A673 (cell line): ENCODE measurements at regions not wholly inside any gene's neighbourhood (a gene's known extent, or its start where the extent isn't known, plus 50 kb on each side); places are given as distances from the start of the nearest gene placed in this dataset.

Experiments
- BruUV-seq: library from RNA; stranded (reverse); fragments of 400-500 nt; replicated peaks from 2 replicates; lab custom pipeline; 2021; lab: Mats Ljungman, UMichigan
- CTCF ChIA-PET: fragments of 300-600 bp; sonication (Branson Sonifier 250); formaldehyde crosslinking; loops from one replicate; lab custom pipeline; 2022; ENCODE audit warnings: antibody characterized with exemption; lab: Charles Lee
- POLR2A ChIA-PET: fragments of 300-600 bp; sonication (Branson Sonifier 250); formaldehyde crosslinking; loops from one replicate; lab custom pipeline; 2022; ENCODE audit warnings: antibody characterized with exemption; ENCODE audit not compliant: low non-redundant PET; lab: Charles Lee
- DNase-seq: peaks from one replicate; pipeline ENCODE4 v3.0.0-alpha.2; 2015; ENCODE audit warnings: low spot score
- H3K27ac ChIP-seq: fragments of 200-600 bp; sonication (generic); 2 replicates; pipeline ENCODE4 v1.5.1; 2016; ENCODE audit warnings: mixed run types, low read depth, mild to moderate bottlenecking, mixed read lengths, antibody characterized with exemption, low read length; ENCODE audit not compliant: poor library complexity, severe bottlenecking
- H3K27me3 ChIP-seq: fragments of 200-600 bp; sonication (generic); replicated peaks from 2 replicates; pipeline ENCODE4 v1.6.1; 2017; ENCODE audit warnings: mixed run types, low read depth, mild to moderate bottlenecking, mixed read lengths, antibody characterized with exemption, low read length; ENCODE audit not compliant: insufficient read depth, poor library complexity
- H3K36me3 ChIP-seq: fragments of 200-600 bp; sonication (generic); 2 replicates; pipeline ENCODE4 v1.6.1; 2016; ENCODE audit warnings: mixed run types, mild to moderate bottlenecking, mixed read lengths, antibody characterized with exemption, low read length; ENCODE audit not compliant: insufficient read depth, poor library complexity, severe bottlenecking
- H3K4me1 ChIP-seq: fragments of 200-600 bp; sonication (generic); 2 replicates; pipeline ENCODE4 v1.6.1; 2017; ENCODE audit warnings: mixed run types, mild to moderate bottlenecking, mixed read lengths, antibody characterized with exemption, low read length; ENCODE audit not compliant: insufficient read depth, poor library complexity, severe bottlenecking
- H3K4me3 ChIP-seq: fragments of 200-600 bp; sonication (generic); 2 replicates; pipeline ENCODE4 v1.5.1; 2016; ENCODE audit warnings: low read depth, mixed run types, mild to moderate bottlenecking, mixed read lengths, low read length; ENCODE audit not compliant: poor library complexity, severe bottlenecking
- H3K9me3 ChIP-seq: fragments of 200-600 bp; sonication (generic); 2 replicates; pipeline ENCODE4 v1.6.1; 2016; ENCODE audit warnings: mixed run types, low read depth, mild to moderate bottlenecking, mixed read lengths, antibody characterized with exemption, low read length; ENCODE audit not compliant: poor library complexity, severe bottlenecking
- CTCF ChIP-seq: fragments of 300-800, 200-600 bp; sonication (generic); conservative IDR thresholded peaks from 2 replicates; pipeline ENCODE4 v1.5.1; 2017; ENCODE audit warnings: low read depth, mild to moderate bottlenecking, antibody characterized with exemption, low read length, moderate library complexity, mixed read lengths
- EZH2 ChIP-seq: fragments of 200-600 bp; sonication (generic); IDR thresholded peaks from 2 replicates; pipeline ENCODE4 v1.6.1; 2017; ENCODE audit warnings: borderline replicate concordance, low read depth, mild to moderate bottlenecking, mixed read lengths, antibody characterized with exemption, low read length; ENCODE audit not compliant: poor library complexity, severe bottlenecking
- intact Hi-C: fragments of 100-400 bp; cut with micrococcal nuclease; formaldehyde crosslinking; loops from one replicate; pipeline ENCODE4 v1.10.0; 2022; ENCODE audit not compliant: unreplicated experiment

GRCh38 chr11:87942786-87943185 lies 232.5 kb downstream of the RAB38 start:
- H3K27me3 ChIP-seq = peaks cover 7% of the 10 kb centered on the region
- H3K4me3 ChIP-seq = no peak overlapping the region
- no TSS peak for BruUV-seq
- H3K27ac ChIP-seq = no peak overlapping the region
- POLR2A ChIA-PET = no interaction called here
- no peaks in the 10 kb centered on the region for H3K4me1 ChIP-seq
- intact Hi-C loops = no loop called here
- H3K9me3 ChIP-seq = no peaks in the 10 kb centered on the region
- CTCF ChIA-PET = no interaction called here
- TF ChIP-seq EZH2 = no peak
- TF ChIP-seq CTCF = no peak
- H3K36me3 ChIP-seq = no peaks in the 10 kb centered on the region
- DNase-seq = no peak

- Histone ChIP-seq H3K27me3 (no peaks in the 10 kb centered on the region), H3K27ac (no peak overlapping the region), H3K36me3 (no peaks in the 10 kb centered on the region), H3K4me1 (no peaks in the 10 kb centered on the region), H3K9me3 (no peaks in the 10 kb centered on the region), H3K4me3 (no peak overlapping the region)
- ChIA-PET POLR2A (no interaction called here), CTCF (no interaction called here)
- no TSS peak for BruUV-seq
- TF ChIP-seq EZH2 (no peak), CTCF (no peak)
- intact Hi-C loops = no loop called here
- DNase-seq = no peak
Measured at GRCh38 chr11:87934182-87934581, 241.1 kb downstream of the RAB38 start.

DNA sequence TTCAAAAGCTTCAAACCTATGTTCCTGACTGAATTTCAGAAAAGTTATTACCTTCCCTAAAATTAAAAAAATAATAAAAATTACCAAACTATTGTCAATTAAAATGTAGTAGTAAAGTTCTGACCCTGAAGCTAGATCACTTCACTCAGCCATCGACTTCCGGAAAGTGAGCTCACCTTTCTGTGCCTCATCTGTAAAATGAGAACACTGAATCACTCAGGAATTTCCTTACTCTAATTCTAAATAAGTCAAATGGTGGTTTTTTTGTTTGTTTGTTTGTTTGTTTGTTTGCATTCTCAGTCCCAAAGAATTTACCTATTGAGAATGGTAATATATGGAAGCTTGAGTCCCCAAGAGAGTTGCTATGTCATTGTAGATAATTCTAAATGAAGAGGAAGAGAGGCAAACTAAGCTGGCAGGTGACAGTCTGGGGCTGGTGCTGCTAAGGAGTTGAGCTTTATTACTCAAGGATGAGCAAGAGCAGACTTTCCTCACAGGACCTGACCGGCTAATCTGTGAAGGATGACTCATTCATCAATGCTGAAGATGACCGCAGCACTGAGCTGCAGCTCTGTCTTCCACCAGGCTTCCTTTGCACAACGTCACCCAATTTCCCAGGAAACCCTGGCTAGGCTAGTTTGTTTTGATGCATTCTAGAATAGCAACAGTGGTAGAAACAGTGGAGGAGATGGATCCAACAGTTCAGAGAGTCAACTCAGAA lies 248.8 kb downstream of the RAB38 start:
- POLR2A ChIA-PET = no interaction called here
- Histone ChIP-seq H3K9me3 (no peaks in the 10 kb centered on the region), H3K4me1 (no peaks in the 10 kb centered on the region), H3K27me3 (no peaks in the 10 kb centered on the region), H3K36me3 (no peaks in the 10 kb centered on the region), H3K27ac (no peak overlapping the region), H3K4me3 (no peak overlapping the region)
- TF ChIP-seq CTCF = no peak
- no peak for TF ChIP-seq EZH2
- DNase-seq = no peak
- no TSS peak for BruUV-seq
- intact Hi-C loops = no loop called here
- CTCF ChIA-PET = no interaction called here
